ENCODE measurements at regions not wholly inside any gene's neighbourhood (a gene's known extent, or its start where the extent isn't known, plus 50 kb on each side); places are given as distances from the start of the nearest gene placed in this dataset.

DNA sequence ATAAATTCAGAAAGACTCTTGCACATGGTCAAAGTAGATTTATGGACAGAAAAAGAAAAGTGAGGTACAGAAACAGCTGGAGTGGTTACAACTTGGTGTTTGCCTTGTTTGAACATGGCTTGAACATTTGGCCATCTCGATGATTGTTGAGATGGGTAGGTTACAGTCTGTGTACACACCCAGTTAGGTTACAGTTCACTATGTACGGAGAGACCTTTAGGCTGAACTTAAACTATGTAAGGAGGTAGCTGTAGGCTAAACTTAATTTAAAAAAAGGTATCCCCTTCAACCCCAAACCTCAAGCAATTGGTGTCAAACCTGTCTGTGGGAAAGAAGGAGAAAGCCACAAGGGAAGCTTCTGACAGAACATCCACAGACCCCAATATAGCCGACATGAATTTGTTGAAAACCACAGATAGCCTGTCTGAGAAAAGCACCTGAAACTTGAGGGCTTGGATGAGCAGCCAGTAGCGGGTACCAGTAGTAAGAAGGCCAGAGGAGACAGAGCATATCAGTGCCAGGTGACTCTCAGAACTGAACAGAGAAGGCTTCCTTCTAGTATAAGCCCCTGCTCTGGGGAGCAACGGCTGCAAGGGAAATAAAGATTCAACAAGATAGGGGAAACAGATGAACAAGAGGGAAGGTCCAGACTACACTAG, 247.9 kb upstream of the GALNTL6 start:
- no peak for TF ChIP-seq ZSCAN18 (CRISPR knock-in tag; IDR thresholded peaks at IDR 0.05)
- no peak for TF ChIP-seq ZNF671 (CRISPR knock-in tag; IDR thresholded peaks at IDR 0.05)
- no peak for TF ChIP-seq CTCF (IDR thresholded peaks at IDR 0.05)
- no peak for TF ChIP-seq ZNF281 (CRISPR knock-in tag; IDR thresholded peaks at IDR 0.05)
- TF ChIP-seq, protein P1, sequence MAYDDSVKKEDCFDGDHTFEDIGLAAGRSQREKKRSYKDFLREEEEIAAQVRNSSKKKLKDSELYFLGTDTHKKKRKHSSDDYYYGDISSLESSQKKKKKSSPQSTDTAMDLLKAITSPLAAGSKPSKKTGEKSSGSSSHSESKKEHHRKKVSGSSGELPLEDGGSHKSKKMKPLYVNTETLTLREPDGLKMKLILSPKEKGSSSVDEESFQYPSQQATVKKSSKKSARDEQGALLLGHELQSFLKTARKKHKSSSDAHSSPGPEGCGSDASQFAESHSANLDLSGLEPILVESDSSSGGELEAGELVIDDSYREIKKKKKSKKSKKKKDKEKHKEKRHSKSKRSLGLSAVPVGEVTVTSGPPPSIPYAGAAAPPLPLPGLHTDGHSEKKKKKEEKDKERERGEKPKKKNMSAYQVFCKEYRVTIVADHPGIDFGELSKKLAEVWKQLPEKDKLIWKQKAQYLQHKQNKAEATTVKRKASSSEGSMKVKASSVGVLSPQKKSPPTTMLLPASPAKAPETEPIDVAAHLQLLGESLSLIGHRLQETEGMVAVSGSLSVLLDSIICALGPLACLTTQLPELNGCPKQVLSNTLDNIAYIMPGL (CRISPR knock-in tag; IDR thresholded peaks at IDR 0.05): no peak
- no peak for TF ChIP-seq ATF2 (CRISPR knock-in tag; IDR thresholded peaks at IDR 0.05; ENCODE audit: borderline replicate concordance, low read depth)
- no peak for TF ChIP-seq ZBTB43 (CRISPR knock-in tag; IDR thresholded peaks at IDR 0.05)
- no peak for TF ChIP-seq TEAD1 (CRISPR knock-in tag; IDR thresholded peaks at IDR 0.05)
- TF ChIP-seq ELF4 (CRISPR knock-in tag; IDR thresholded peaks at IDR 0.05; ENCODE audit: low read depth): no peak
- TF ChIP-seq OVOL2 (CRISPR knock-in tag; IDR thresholded peaks at IDR 0.05; ENCODE audit: borderline replicate concordance): no peak
- CTCF ChIA-PET: no interaction called here
- H3K9me3 Mint-ChIP-seq: peaks cover 15% of the 10 kb centered on the region
- H3K4me3 Mint-ChIP-seq: no peak overlapping the region
- DNase-seq (ENCODE audit: low spot score): no peak
- H3K27me3 Mint-ChIP-seq (ENCODE audit: low read depth): no peaks in the 10 kb centered on the region
- H3K4me1 Mint-ChIP-seq: no peaks in the 10 kb centered on the region
- H3K27ac Mint-ChIP-seq: no peak overlapping the region
- no peak for ATAC-seq
- H3K36me3 Mint-ChIP-seq: no peaks in the 10 kb centered on the region
- POLR2A ChIA-PET: no interaction called here

DNA sequence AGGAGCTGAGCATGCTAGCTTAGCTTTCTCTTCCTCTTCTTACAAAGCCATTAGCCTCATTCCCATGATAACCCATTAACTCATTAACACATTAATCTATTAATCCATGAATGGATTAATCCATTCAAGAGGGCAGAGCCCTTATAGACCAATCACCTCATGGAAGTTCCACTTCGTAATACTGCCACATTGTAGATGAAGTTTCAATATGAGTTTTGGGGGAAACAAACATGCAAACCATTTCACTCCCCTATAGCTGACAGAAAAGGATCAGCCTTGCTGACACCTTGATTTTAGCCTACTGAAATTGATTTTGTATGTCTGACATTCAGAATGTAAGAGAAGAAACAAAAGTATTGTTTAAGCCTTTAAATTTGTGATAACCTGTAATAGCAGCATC, 251.8 kb upstream of the GALNTL6 start:
- Mint-ChIP-seq H3K9me3 (0 out of 2 replicates have a peak, but pooled peaks cover 4% of the 10 kb centered on the region), H3K36me3 (no peaks in the 10 kb centered on the region), H3K27ac (no peak overlapping the region), H3K4me3 (no peak overlapping the region), H3K4me1 (no peaks in the 10 kb centered on the region), H3K27me3 (ENCODE audit: low read depth) (no peaks in the 10 kb centered on the region)
- CTCF ChIA-PET: no interaction called here
- DNase-seq (ENCODE audit: low spot score): no peak
- no peak for ATAC-seq
- POLR2A ChIA-PET: no interaction called here
- TF ChIP-seq, protein P2, sequence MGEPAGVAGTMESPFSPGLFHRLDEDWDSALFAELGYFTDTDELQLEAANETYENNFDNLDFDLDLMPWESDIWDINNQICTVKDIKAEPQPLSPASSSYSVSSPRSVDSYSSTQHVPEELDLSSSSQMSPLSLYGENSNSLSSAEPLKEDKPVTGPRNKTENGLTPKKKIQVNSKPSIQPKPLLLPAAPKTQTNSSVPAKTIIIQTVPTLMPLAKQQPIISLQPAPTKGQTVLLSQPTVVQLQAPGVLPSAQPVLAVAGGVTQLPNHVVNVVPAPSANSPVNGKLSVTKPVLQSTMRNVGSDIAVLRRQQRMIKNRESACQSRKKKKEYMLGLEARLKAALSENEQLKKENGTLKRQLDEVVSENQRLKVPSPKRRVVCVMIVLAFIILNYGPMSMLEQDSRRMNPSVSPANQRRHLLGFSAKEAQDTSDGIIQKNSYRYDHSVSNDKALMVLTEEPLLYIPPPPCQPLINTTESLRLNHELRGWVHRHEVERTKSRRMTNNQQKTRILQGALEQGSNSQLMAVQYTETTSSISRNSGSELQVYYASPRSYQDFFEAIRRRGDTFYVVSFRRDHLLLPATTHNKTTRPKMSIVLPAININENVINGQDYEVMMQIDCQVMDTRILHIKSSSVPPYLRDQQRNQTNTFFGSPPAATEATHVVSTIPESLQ (CRISPR knock-in tag; IDR thresholded peaks at IDR 0.05): no peak
- no peak for TF ChIP-seq ARID4B (CRISPR knock-in tag; IDR thresholded peaks at IDR 0.05; ENCODE audit: borderline replicate concordance)
- TF ChIP-seq TP53 (CRISPR knock-in tag; IDR thresholded peaks at IDR 0.05): no peak
- TF ChIP-seq, protein P3, sequence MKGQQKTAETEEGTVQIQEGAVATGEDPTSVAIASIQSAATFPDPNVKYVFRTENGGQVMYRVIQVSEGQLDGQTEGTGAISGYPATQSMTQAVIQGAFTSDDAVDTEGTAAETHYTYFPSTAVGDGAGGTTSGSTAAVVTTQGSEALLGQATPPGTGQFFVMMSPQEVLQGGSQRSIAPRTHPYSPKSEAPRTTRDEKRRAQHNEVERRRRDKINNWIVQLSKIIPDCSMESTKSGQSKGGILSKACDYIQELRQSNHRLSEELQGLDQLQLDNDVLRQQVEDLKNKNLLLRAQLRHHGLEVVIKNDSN (CRISPR knock-in tag; IDR thresholded peaks at IDR 0.05): no peak
- no peak for TF ChIP-seq ZNF263 (CRISPR knock-in tag; IDR thresholded peaks at IDR 0.05; ENCODE audit: low read depth)
